Loucy (cell line): ENCODE measurements at regions not wholly inside any gene's neighbourhood (a gene's known extent, or its start where the extent isn't known, plus 50 kb on each side); places are given as distances from the start of the nearest gene placed in this dataset.

Source experiments
- H2AFZ ChIP-seq: fragments of 200-600 bp; sonication (generic); 2 replicates; pipeline ENCODE4 v1.6.0; 2016; ENCODE audit warnings: antibody characterized with exemption, mild to moderate bottlenecking, low read length, moderate library complexity
- H3F3A ChIP-seq: fragments of 200-600 bp; 2 replicates; pipeline ENCODE4 v1.6.0; 2016; ENCODE audit warnings: antibody characterized with exemption, low read depth, mild to moderate bottlenecking
- H3K27me3 ChIP-seq: fragments of 200-600 bp; sonication (generic); 2 replicates; pipeline ENCODE4 v1.6.1; 2014; ENCODE audit warnings: low read length, mild to moderate bottlenecking; ENCODE audit not compliant: insufficient read depth, poor library complexity, severe bottlenecking
- H3K36me3 ChIP-seq: fragments of 200-600 bp; sonication (generic); 2 replicates; pipeline ENCODE4 v1.6.1; 2016; ENCODE audit warnings: low read length; ENCODE audit not compliant: insufficient read depth
- H3K4me1 ChIP-seq: fragments of 200-600 bp; sonication (generic); 2 replicates; pipeline ENCODE4 v1.5.1; 2014; ENCODE audit warnings: low read length, mild to moderate bottlenecking; ENCODE audit not compliant: insufficient read depth, poor library complexity, severe bottlenecking
- H3K4me2 ChIP-seq: fragments of 200-600 bp; sonication (generic); 2 replicates; pipeline ENCODE4 v1.6.0; 2014; ENCODE audit warnings: antibody characterized with exemption, low read length, low read depth, mild to moderate bottlenecking; ENCODE audit not compliant: poor library complexity, severe bottlenecking
- H3K4me3 ChIP-seq: fragments of 200-600 bp; sonication (generic); 2 replicates; pipeline ENCODE4 v1.5.1; 2014; ENCODE audit warnings: low read length, mild to moderate bottlenecking, mixed read lengths; ENCODE audit not compliant: poor library complexity, severe bottlenecking
- H3K79me2 ChIP-seq: fragments of 200-600 bp; sonication (generic); 2 replicates; pipeline ENCODE4 v1.6.1; 2014; ENCODE audit warnings: low read length; ENCODE audit not compliant: insufficient read depth
- H3K9ac ChIP-seq: fragments of 200-600 bp; sonication (generic); 2 replicates; pipeline ENCODE4 v1.6.0; 2014; ENCODE audit warnings: mild to moderate bottlenecking, low read depth, low read length, moderate library complexity; ENCODE audit not compliant: poor library complexity, severe bottlenecking
- H3K9me2 ChIP-seq: fragments of 200-600 bp; sonication (generic); replicated peaks from 2 replicates; pipeline ENCODE4 v1.6.1; 2016; ENCODE audit warnings: low read depth, low read length, mixed read lengths
- H3K9me3 ChIP-seq: fragments of 200-600 bp; sonication (generic); 2 replicates; pipeline ENCODE4 v1.6.1; 2014; ENCODE audit warnings: mild to moderate bottlenecking, antibody characterized with exemption, low read length, low read depth; ENCODE audit not compliant: insufficient read depth
- H4K20me1 ChIP-seq: fragments of 200-600 bp; sonication (generic); 2 replicates; pipeline ENCODE4 v1.6.0; 2014; ENCODE audit warnings: antibody characterized with exemption, low read length, mild to moderate bottlenecking; ENCODE audit not compliant: insufficient read depth, poor library complexity, severe bottlenecking
- EZH2phosphoT487 ChIP-seq: fragments of 200-600 bp; IDR thresholded peaks from 2 replicates; pipeline ENCODE4 v1.6.1; 2018; ENCODE audit warnings: antibody characterized with exemption, mild to moderate bottlenecking, moderate library complexity, borderline replicate concordance
- TF ChIP-seq, protein P1 (sequence below): fragments of 200-600 bp; sonication (generic); conservative IDR thresholded peaks from 2 replicates; pipeline ENCODE4 v1.5.1; 2014; ENCODE audit warnings: mild to moderate bottlenecking, antibody characterized with exemption, low read length

- Histone ChIP-seq H2AFZ (no peak overlapping the region), H3F3A (no peaks in the 10 kb centered on the region), H3K4me2 (no peak overlapping the region), H3K9ac (no peak overlapping the region), H3K36me3 (no peaks in the 10 kb centered on the region), H3K79me2 (no peaks in the 10 kb centered on the region), H3K4me3 (no peak overlapping the region), H3K9me3 (no peaks in the 10 kb centered on the region), H3K9me2 (no peaks in the 10 kb centered on the region), H4K20me1 (no peaks in the 10 kb centered on the region), H3K27me3 (no peaks in the 10 kb centered on the region), H3K4me1 (peaks cover 7% of the 10 kb centered on the region)
- TF ChIP-seq, protein P1, sequence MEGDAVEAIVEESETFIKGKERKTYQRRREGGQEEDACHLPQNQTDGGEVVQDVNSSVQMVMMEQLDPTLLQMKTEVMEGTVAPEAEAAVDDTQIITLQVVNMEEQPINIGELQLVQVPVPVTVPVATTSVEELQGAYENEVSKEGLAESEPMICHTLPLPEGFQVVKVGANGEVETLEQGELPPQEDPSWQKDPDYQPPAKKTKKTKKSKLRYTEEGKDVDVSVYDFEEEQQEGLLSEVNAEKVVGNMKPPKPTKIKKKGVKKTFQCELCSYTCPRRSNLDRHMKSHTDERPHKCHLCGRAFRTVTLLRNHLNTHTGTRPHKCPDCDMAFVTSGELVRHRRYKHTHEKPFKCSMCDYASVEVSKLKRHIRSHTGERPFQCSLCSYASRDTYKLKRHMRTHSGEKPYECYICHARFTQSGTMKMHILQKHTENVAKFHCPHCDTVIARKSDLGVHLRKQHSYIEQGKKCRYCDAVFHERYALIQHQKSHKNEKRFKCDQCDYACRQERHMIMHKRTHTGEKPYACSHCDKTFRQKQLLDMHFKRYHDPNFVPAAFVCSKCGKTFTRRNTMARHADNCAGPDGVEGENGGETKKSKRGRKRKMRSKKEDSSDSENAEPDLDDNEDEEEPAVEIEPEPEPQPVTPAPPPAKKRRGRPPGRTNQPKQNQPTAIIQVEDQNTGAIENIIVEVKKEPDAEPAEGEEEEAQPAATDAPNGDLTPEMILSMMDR, result no peak
- no peak for TF ChIP-seq EZH2phosphoT487
Observed at GRCh38 chr13:30000370-30000765, 150.0 kb upstream of the UBL3 start.

GRCh38 chr13:29999492-30000369 lies 149.3 kb upstream of the UBL3 start:
- H3K4me2 ChIP-seq, result no peak overlapping the region
- no peaks in the 10 kb centered on the region for H3K9me3 ChIP-seq
- H3K9me2 ChIP-seq, result no peaks in the 10 kb centered on the region
- H3K27me3 ChIP-seq, result no peaks in the 10 kb centered on the region
- H3K4me3 ChIP-seq, result no peak overlapping the region
- no peak for TF ChIP-seq EZH2phosphoT487
- TF ChIP-seq, protein P1, result no peak
- no peaks in the 10 kb centered on the region for H3K79me2 ChIP-seq
- no peaks in the 10 kb centered on the region for H3K36me3 ChIP-seq
- no peaks in the 10 kb centered on the region for H3F3A ChIP-seq
- peaks cover 7% of the 10 kb centered on the region for H3K4me1 ChIP-seq
- H2AFZ ChIP-seq, result no peak overlapping the region
- no peaks in the 10 kb centered on the region for H4K20me1 ChIP-seq
- no peak overlapping the region for H3K9ac ChIP-seq

- Histone ChIP-seq H3K36me3 (no peaks in the 10 kb centered on the region), H3K9me2 (no peaks in the 10 kb centered on the region), H3K27me3 (no peaks in the 10 kb centered on the region), H3K4me3 (no peak overlapping the region), H3K4me1 (no peaks in the 10 kb centered on the region), H3K79me2 (no peaks in the 10 kb centered on the region), H2AFZ (no peak overlapping the region), H3F3A (no peaks in the 10 kb centered on the region), H3K9ac (no peak overlapping the region), H4K20me1 (no peaks in the 10 kb centered on the region), H3K4me2 (no peak overlapping the region), H3K9me3 (no peaks in the 10 kb centered on the region)
- TF ChIP-seq, protein P1, result no peak
Observed at GRCh38 chr13:29996316-29996715, 145.9 kb upstream of the UBL3 start.
